HepG2 (cell line): ENCODE measurements at regions not wholly inside any gene's neighbourhood (a gene's known extent, or its start where the extent isn't known, plus 50 kb on each side); places are given as distances from the start of the nearest gene placed in this dataset.

ENCODE experiments used
- ATAC-seq: fragments of 200-7000 bp; cut with Tn5 transposase; 3 replicates; pipeline ENCODE4 v1.9.1; 2020; ENCODE audit warnings: mild to moderate bottlenecking, moderate library complexity
- BruUV-seq: library from RNA; stranded (reverse); fragments of 400-500 nt; replicated peaks from 2 replicates; lab custom pipeline; 2021; lab: Mats Ljungman, UMichigan
- CTCF ChIA-PET: fragments of 300-600 bp; formaldehyde crosslinking; extraction: SDS; loops from one replicate; lab custom pipeline; 2021; ENCODE audit warnings: low total read pairs, inconsistent platforms, low intra/inter-chr PET ratio; lab: Yijun Ruan, JAX
- POLR2A ChIA-PET: fragments of 350-600 bp; sonication (Branson Sonifier 250); formaldehyde crosslinking; loops from one replicate; lab custom pipeline; 2020; ENCODE audit warnings: antibody characterized with exemption, inconsistent platforms; lab: Yijun Ruan, JAX
- DNase-seq: peaks from one replicate; pipeline ENCODE4 v3.0.0-alpha.2; 2015; ENCODE audit warnings: low spot score
- FAIRE-seq: peaks from 3 replicates; lab custom pipeline; 2011; peaks lifted over from hg19 to GRCh38; lab: Jason Lieb, UNC
- H2AFZ ChIP-seq: one replicate; pipeline ENCODE4 v1.6.1; 2011; ENCODE audit warnings: low read length, inconsistent platforms
- H3K27ac ChIP-seq: fragments of 300-600 bp; 3 replicates; pipeline ENCODE4 v1.8.0; 2011; ENCODE audit warnings: mixed run types, mild to moderate bottlenecking, mixed read lengths, low read length, inconsistent platforms; ENCODE audit not compliant: insufficient read depth; ENCODE audit errors: extremely low read length
- H3K27me3 ChIP-seq, 2 experiments: fragments of 200-600 bp in 1 of 2; 2 replicates in 1 of 2; 3 replicates in 1 of 2; pipeline versions ENCODE4 v1.6.0 to v1.8.0; 2011; ENCODE audit warnings: low read length in 2 of 2, mild to moderate bottlenecking in 2 of 2, moderate library complexity in 2 of 2, inconsistent platforms in 1 of 2; ENCODE audit not compliant: insufficient read depth in 2 of 2, control insufficient read depth in 1 of 2
- H3K36me3 ChIP-seq, 2 experiments: fragments of 200-600 bp in 1 of 2; replicated peaks in 1 of 2; 2 replicates in 1 of 2; 3 replicates in 1 of 2; pipeline versions ENCODE4 v1.5.1 to v1.8.0; 2011; ENCODE audit warnings: low read length in 2 of 2, inconsistent platforms in 1 of 2; ENCODE audit not compliant: insufficient read depth in 2 of 2, control insufficient read depth in 1 of 2
- H3K4me1 ChIP-seq: 2 replicates; pipeline ENCODE4 v1.5.1; 2012; ENCODE audit warnings: low read length, inconsistent platforms; ENCODE audit not compliant: insufficient read depth
- H3K4me2 ChIP-seq: 2 replicates; pipeline ENCODE4 v1.6.0; 2011; ENCODE audit warnings: low read depth, low read length, inconsistent platforms
- H3K4me3 ChIP-seq, 3 experiments: fragments of 200-600 bp in 1 of 3; sonication (generic), shearing (Covaris generic) in 1 of 3; replicated peaks in 1 of 3; 2 replicates each; pipeline ENCODE4 v1.5.1; 2011 to 2016; ENCODE audit warnings: low read length in 3 of 3, inconsistent platforms in 2 of 3, low read depth in 2 of 3, mild to moderate bottlenecking in 2 of 3, control low read depth in 1 of 3, mixed read lengths in 1 of 3; ENCODE audit not compliant: insufficient read depth in 1 of 3
- H3K79me2 ChIP-seq: one replicate; pipeline ENCODE4 v1.6.1; 2011; ENCODE audit warnings: low read length, inconsistent platforms; ENCODE audit not compliant: insufficient read depth
- H3K9ac ChIP-seq: 2 replicates; pipeline ENCODE4 v1.6.0; 2011; ENCODE audit warnings: mild to moderate bottlenecking, low read depth, low read length, inconsistent platforms; ENCODE audit not compliant: insufficient read depth
- H3K9me3 ChIP-seq: 2 replicates; pipeline ENCODE4 v1.5.1; 2012; ENCODE audit warnings: mild to moderate bottlenecking, low read length
- H4K20me1 ChIP-seq: 2 replicates; pipeline ENCODE4 v1.6.0; 2011; ENCODE audit warnings: inconsistent platforms, mild to moderate bottlenecking, low read length, moderate library complexity; ENCODE audit not compliant: insufficient read depth
- ARNTL ChIP-seq: sonication (generic); formaldehyde crosslinking; IDR thresholded peaks from 2 replicates; pipeline ENCODE4 v1.4.0; 2020; ENCODE audit warnings: mild to moderate bottlenecking, missing genetic modification reagents
- BCL6 ChIP-seq: IDR thresholded peaks from 2 replicates; pipeline ENCODE4 v1.6.1; 2016; ENCODE audit warnings: missing genetic modification reagents, missing compliant biosample characterization
- HMGA1 ChIP-seq: sonication (generic); formaldehyde crosslinking; conservative IDR thresholded peaks from 2 replicates; pipeline ENCODE4 v1.4.0; 2020; ENCODE audit warnings: missing genetic modification reagents
- KAT2B ChIP-seq: fragments of 150-350 bp; IDR thresholded peaks from 2 replicates; pipeline ENCODE4 v1.6.1; 2014; ENCODE audit warnings: low read depth, low read length, borderline replicate concordance
- PTBP1 ChIP-seq: fragments of 200-400 bp; formaldehyde crosslinking; IDR thresholded peaks from 2 replicates; pipeline ENCODE4 v1.6.1; 2018; ENCODE audit warnings: low read length, low read depth; ENCODE audit not compliant: poor library complexity, severe bottlenecking
- SAP130 ChIP-seq: IDR thresholded peaks from 2 replicates; pipeline ENCODE4 v1.6.1; 2016; ENCODE audit warnings: low read depth
- STAT5B ChIP-seq: sonication (generic); formaldehyde crosslinking; IDR thresholded peaks from 2 replicates; pipeline ENCODE4 v1.4.0; 2020; ENCODE audit warnings: missing genetic modification reagents
- TAF15 ChIP-seq: fragments of 200-400 bp; formaldehyde crosslinking; IDR thresholded peaks from one replicate; pipeline ENCODE4 v1.6.1; 2018; ENCODE audit warnings: mild to moderate bottlenecking, low read depth, low read length; ENCODE audit not compliant: poor library complexity, severe bottlenecking
- ZNF382 ChIP-seq: sonication (generic); formaldehyde crosslinking; IDR thresholded peaks from 2 replicates; pipeline ENCODE4 v1.5.0; 2020; ENCODE audit warnings: missing genetic modification reagents, mild to moderate bottlenecking, borderline replicate concordance
- ZNF83 ChIP-seq: sonication (generic); formaldehyde crosslinking; IDR thresholded peaks from 2 replicates; pipeline ENCODE4 v1.4.0; 2020; ENCODE audit warnings: missing genetic modification reagents, mild to moderate bottlenecking, borderline replicate concordance
- ZNF891 ChIP-seq: sonication (generic); formaldehyde crosslinking; IDR thresholded peaks from 2 replicates; pipeline ENCODE4 v1.5.0; 2020; ENCODE audit warnings: mild to moderate bottlenecking, missing genetic modification reagents
- WGBS: methylation state at CpG from one replicate; pipeline ENCODE4 v1.1.6; 2017; ENCODE audit warnings: low lambda C conversion rate; 5-methylcytosine and 5-hydroxymethylcytosine counted together
- in situ Hi-C: cut with HindIII; loops from 2 replicates; pipeline ENCODE4 v1.10.0; 2017; ENCODE audit warnings: low pct_unique_long_range_greater_than_20kb; ENCODE audit not compliant: extremely low pct_ligation_motif_present
- intact Hi-C: fragments of 100-400 bp; cut with micrococcal nuclease; formaldehyde crosslinking; loops from one replicate; pipeline ENCODE4 v1.10.0; 2022; ENCODE audit not compliant: unreplicated experiment
- TF ChIP-seq, protein P1 (sequence below): sonication (generic); formaldehyde crosslinking; IDR thresholded peaks from 2 replicates; pipeline ENCODE4 v1.5.0; 2020; ENCODE audit warnings: missing genetic modification reagents, mild to moderate bottlenecking, borderline replicate concordance
- TF ChIP-seq, protein P2 (sequence below): sonication (generic); formaldehyde crosslinking; IDR thresholded peaks from one replicate; pipeline ENCODE4 v1.5.1; 2020; ENCODE audit warnings: mild to moderate bottlenecking, missing genetic modification reagents; ENCODE audit errors: not compliant biosample characterization
- TF ChIP-seq, protein P3 (sequence below): sonication (generic); formaldehyde crosslinking; IDR thresholded peaks from 2 replicates; pipeline ENCODE4 v1.4.0; 2020; ENCODE audit warnings: mild to moderate bottlenecking, missing genetic modification reagents

DNA sequence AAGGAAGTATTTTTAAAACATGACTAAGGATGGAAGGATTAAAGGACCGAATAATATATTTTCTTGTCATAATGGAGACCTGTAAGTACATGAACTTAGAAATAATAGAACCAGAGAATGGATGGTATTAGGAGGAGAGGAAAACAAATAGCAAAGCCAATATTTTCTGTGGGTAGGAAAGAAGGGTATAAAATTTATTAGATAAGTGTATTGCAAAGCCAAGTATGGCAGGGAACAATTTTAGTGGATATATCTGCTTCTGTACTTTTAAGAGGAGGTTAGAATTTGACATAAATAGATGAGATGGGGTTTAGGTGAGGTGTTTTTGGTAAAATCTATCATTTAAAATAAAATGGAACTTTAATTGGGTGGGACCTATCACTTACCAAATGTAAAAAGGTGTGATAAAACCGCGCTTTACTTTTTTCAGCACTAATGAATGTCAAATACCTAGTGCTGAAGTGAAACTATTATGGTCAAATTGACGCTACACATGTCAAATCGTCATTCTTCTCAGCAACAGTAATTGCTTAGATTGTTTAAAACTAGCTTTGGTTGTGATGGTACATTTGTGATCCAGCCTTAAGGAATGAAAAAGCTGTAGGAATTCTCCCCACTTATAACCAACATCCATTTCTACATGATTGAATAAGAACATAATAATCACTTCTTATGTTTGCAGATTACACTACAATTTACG, 78.1 kb upstream of the ZEB2 start:
- no peak overlapping the region for H3K4me2 ChIP-seq
- no peaks in the 10 kb centered on the region for H3K9me3 ChIP-seq
- H3K27ac ChIP-seq: no peak overlapping the region
- BruUV-seq: no TSS peak
- WGBS: 3% methylated on average over 6 of the region's 6 CpGs
- ATAC-seq: no peak
- H3K36me3 ChIP-seq: no peaks in the 10 kb centered on the region
- ChIA-PET CTCF (no interaction called here), POLR2A (no interaction called here)
- no peak for FAIRE-seq
- intact Hi-C loops (no loop called here), in situ Hi-C loops (no loop called here)
- H4K20me1 ChIP-seq: no peaks in the 10 kb centered on the region
- H3K27me3 ChIP-seq: 0 out of 5 replicates have a peak, but pooled peaks cover 0 to 1% of the 10 kb centered on the region in 2 experiments
- H3K4me1 ChIP-seq: no peaks in the 10 kb centered on the region
- no peaks in the 10 kb centered on the region for H3K79me2 ChIP-seq
- no peak overlapping the region for H3K4me3 ChIP-seq
- H2AFZ ChIP-seq: no peak overlapping the region
- no peak overlapping the region for H3K9ac ChIP-seq
- no peak for DNase-seq
- no peak for TF ChIP-seq BCL6
- TF ChIP-seq ZNF382 (CRISPR knock-in tag): no peak
- no peak for TF ChIP-seq HMGA1 (CRISPR knock-in tag)
- TF ChIP-seq SAP130: no peak
- no peak for TF ChIP-seq STAT5B (CRISPR knock-in tag)
- TF ChIP-seq, protein P1, sequence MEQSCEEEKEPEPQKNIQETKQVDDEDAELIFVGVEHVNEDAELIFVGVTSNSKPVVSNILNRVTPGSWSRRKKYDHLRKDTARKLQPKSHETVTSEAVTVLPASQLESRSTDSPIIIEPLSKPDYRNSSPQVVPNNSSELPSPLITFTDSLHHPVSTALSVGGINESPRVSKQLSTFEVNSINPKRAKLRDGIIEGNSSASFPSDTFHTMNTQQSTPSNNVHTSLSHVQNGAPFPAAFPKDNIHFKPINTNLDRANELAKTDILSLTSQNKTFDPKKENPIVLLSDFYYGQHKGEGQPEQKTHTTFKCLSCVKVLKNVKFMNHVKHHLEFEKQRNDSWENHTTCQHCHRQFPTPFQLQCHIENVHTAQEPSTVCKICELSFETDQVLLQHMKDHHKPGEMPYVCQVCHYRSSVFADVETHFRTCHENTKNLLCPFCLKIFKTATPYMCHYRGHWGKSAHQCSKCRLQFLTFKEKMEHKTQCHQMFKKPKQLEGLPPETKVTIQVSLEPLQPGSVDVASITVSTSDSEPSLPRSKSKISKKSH (CRISPR knock-in tag): no peak
- TF ChIP-seq, protein P2, sequence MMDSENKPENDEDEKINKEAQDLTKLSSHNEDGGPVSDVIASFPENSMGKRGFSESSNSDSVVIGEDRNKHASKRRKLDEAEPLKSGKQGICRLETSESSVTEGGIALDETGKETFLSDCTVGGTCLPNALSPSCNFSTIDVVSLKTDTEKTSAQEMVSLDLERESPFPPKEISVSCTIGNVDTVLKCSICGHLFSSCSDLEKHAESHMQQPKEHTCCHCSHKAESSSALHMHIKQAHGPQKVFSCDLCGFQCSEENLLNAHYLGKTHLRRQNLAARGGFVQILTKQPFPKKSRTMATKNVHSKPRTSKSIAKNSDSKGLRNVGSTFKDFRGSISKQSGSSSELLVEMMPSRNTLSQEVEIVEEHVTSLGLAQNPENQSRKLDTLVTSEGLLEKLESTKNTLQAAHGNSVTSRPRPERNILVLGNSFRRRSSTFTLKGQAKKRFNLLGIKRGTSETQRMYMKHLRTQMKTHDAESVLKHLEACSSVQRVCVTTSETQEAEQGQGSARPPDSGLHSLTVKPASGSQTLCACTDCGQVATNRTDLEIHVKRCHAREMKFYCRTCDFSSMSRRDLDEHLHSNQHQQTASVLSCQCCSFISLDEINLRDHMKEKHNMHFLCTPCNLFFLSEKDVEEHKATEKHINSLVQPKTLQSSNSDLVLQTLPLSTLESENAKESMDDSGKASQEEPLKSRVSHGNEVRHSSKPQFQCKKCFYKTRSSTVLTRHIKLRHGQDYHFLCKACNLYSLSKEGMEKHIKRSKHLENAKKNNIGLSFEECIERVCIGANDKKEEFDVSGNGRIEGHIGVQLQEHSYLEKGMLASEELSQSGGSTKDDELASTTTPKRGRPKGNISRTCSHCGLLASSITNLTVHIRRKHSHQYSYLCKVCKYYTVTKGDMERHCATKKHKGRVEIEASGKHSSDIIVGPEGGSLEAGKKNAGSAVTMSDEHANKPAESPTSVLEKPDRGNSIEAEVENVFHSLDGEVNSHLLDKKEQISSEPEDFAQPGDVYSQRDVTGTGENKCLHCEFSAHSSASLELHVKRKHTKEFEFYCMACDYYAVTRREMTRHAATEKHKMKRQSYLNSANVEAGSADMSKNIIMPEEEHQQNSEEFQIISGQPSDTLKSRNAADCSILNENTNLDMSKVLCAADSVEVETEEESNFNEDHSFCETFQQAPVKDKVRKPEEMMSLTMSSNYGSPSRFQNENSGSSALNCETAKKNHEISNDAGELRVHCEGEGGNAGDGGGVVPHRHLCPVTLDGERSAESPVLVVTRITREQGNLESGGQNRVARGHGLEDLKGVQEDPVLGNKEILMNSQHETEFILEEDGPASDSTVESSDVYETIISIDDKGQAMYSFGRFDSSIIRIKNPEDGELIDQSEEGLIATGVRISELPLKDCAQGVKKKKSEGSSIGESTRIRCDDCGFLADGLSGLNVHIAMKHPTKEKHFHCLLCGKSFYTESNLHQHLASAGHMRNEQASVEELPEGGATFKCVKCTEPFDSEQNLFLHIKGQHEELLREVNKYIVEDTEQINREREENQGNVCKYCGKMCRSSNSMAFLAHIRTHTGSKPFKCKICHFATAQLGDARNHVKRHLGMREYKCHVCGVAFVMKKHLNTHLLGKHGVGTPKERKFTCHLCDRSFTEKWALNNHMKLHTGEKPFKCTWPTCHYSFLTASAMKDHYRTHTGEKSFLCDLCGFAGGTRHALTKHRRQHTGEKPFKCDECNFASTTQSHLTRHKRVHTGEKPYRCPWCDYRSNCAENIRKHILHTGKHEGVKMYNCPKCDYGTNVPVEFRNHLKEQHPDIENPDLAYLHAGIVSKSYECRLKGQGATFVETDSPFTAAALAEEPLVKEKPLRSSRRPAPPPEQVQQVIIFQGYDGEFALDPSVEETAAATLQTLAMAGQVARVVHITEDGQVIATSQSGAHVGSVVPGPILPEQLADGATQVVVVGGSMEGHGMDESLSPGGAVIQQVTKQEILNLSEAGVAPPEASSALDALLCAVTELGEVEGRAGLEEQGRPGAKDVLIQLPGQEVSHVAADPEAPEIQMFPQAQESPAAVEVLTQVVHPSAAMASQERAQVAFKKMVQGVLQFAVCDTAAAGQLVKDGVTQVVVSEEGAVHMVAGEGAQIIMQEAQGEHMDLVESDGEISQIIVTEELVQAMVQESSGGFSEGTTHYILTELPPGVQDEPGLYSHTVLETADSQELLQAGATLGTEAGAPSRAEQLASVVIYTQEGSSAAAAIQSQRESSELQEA (CRISPR knock-in tag): no peak
- TF ChIP-seq TAF15: no peak
- no peak for TF ChIP-seq ZNF83
- TF ChIP-seq KAT2B: no peak
- TF ChIP-seq PTBP1: no peak
- no peak for TF ChIP-seq ZNF891
- TF ChIP-seq ARNTL (CRISPR knock-in tag): no peak
- TF ChIP-seq, protein P3, sequence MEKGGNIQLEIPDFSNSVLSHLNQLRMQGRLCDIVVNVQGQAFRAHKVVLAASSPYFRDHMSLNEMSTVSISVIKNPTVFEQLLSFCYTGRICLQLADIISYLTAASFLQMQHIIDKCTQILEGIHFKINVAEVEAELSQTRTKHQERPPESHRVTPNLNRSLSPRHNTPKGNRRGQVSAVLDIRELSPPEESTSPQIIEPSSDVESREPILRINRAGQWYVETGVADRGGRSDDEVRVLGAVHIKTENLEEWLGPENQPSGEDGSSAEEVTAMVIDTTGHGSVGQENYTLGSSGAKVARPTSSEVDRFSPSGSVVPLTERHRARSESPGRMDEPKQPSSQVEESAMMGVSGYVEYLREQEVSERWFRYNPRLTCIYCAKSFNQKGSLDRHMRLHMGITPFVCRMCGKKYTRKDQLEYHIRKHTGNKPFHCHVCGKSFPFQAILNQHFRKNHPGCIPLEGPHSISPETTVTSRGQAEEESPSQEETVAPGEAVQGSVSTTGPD (CRISPR knock-in tag): no peak
